Stimulated activated CD8-positive, alpha-beta memory T cell treated with anti-CD3 and anti-CD28 coated beads, Interleukin-15, amount 100 ng/mL, for 24 hours (primary cell): ENCODE measurements at regions not wholly inside any gene's neighbourhood (a gene's known extent, or its start where the extent isn't known, plus 50 kb on each side); places are given as distances from the start of the nearest gene placed in this dataset.
A peak's percentile ranks its signal among the peaks of the same experiment; 100 is the strongest.
"Not testable (repeated sequence)": the region's sequence is repeated elsewhere in the genome, so short reads cannot be mapped to it uniquely, and the experiment has no call there.

Experiments
- DNase-seq: peaks from one replicate; pipeline ENCODE4 v3.0.0-alpha.2; 2020; ENCODE audit warnings: low read depth

DNA sequence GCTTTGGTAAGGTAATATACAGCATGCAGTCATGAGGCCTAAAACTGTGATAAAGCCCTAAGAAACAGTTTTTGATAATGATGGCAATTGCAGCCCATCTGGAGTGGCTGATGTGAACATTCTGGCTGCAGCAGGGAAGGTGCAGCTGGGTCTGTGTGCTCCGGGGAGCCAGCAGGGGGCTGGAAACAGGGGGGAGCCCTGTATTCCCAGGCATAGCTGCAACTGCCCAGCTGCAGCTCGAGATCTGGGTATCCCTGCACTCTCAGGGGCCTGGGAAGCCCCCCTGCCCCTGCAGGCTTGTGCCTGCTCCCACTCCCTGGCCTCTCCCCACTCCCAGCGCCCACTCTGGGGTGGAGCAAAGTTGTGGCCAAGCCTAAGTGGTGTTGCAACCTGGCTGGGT is 95.6 kb downstream of the RRAGB start:
- DNase-seq = no peak

DNA sequence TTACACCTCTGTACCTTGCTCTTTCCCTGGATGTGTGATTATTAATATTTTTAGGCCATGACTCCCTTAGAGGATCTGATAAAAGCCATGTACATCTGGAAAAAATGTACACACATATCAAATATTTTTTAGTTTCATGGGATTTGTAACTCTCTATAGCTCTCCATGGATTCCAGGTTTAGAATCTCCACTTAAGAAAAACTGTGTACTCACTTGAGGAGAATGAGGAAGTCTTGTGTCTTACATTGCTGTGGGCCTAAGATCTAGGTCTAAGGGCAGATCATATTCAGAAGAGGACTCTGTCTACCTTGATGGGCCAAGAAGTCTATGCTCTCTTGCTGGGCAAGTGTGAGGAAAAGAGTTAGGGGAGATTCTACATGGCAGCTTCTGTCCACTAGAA is 98.0 kb downstream of the RRAGB start:
- no peak for DNase-seq

DNA sequence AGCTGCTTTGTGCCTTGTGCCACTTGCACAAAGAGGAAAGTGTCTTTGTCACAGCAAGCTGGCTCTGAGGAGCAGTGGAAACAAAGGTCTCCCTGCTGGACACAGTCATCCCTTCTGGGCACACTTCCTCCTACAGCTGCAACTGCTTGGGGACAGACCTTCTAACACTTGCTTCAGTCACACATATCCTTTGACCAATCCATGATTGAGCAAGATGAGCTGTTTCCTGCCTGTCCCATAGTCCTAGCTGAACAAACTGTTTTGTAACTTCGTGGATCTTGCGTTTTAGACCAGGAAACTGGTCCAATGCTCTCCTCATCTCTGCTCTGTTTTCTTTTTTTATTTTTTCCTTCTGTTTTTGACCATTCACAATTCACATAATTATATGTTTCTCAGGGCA is 98.5 kb downstream of the RRAGB start:
- no peak for DNase-seq

DNA sequence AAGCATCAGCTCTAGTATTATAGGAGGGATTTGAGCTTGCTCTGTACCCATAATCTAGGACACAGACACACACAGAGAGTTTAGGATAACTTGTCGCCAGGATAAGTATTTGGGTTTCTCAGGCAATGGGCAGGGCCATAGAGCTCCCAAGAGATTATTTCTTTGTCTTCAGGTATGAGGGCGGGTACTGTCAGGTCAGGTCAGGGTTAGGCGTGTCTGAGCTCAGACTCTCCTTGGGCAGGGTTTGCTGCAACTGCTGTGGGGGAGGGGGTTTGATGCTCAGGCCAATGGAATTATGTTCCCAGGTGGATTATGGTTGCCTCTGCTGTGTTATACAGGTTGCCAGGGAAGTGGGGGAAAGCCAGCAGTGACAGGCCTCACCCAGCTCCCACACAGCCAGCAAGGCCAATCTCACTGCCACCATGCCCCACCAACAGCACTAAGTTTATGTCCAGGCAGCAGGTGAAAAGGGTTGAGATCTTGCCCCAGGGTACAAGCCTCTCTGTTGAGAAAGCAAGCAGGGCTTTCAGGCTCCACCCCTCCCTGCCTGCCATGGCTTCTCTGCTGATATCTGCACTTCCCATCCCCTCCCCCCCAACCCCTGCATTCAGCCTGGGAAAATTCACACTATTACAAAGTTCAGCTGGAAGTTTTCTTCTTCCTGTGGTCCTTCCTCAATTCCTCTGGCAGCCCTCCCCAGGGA is 101.3 kb downstream of the RRAGB start:
- no peak for DNase-seq

DNA sequence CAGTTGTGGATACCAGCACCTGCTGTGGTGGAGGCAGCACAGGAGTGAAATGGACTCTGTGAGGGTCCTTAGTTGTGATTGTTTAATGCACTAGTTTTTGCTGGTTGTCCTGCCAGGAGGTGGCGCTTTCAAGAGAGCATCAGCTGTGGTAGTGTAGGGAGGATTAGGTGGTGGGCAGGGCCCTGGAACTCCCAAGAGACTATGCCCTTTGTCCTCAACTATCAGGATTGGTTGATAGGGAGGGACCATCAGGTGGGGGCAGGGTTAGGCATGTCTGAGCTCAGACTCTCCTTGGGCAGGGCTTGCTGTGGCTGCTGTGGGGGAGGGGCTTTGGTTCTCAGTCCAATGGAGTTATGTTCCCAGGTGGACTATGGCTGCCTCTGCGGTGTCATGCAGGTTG is 121.9 kb downstream of the RRAGB start:
- DNase-seq = no peak

DNA sequence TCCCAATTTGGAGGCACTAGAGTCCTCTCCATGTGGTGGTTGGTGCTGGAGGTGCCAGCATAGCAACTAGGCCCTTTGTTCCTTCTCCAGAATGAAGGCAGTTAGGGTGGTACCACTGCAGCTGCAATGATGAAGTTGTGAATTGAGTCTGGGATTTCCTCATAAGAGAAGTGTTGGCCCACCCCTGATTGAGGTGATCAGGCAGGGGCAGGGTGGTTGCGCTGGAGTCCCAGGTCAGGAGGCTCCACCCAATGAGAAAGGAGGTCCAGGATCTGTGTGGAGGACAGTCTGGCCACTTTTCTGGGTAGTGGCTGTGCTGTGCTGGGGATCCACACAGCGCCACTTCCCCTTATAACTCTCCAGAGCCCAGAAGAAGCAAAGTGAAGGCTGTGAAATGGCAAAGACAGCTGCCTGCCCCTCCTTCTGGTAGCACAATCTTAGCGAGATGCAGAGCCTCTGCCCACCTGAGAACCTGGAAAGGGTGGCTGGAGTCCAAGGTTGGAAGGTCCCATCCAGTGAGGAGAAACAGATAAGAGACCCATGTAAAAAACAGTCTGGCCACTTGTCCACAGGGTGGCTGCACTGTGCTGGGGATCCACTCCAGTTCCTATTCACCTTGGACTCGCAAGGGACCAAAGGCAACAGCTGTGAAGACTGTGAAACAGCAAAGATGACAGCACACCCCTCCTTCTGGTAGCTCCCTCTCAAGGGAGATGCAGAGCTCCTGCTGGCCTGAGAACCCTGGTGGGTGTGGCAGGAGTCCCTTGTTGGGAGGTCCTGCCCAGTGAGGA is 124.6 kb downstream of the RRAGB start:
- no peak for DNase-seq

DNA sequence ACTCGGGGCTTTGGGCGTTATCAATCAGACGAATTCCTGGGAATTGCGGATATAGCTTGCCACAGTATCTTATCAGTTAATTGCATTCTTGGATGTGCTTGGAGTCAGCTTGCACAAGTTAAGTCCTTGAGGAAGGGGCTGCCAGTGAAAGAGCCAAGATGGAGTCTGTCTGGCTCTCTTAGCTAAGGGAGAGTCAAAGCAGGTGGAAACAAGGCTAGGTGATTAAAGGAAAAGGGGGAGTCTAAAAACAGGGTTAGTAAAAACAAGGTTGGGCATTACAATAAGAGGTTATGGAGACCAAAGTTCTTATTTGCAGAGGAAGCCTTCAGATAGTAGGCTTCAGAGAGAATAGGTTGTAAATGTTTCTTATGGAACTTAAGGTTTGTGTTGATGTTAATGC is 149.2 kb downstream of the RRAGB start:
- not testable (repeated sequence) for DNase-seq

DNA sequence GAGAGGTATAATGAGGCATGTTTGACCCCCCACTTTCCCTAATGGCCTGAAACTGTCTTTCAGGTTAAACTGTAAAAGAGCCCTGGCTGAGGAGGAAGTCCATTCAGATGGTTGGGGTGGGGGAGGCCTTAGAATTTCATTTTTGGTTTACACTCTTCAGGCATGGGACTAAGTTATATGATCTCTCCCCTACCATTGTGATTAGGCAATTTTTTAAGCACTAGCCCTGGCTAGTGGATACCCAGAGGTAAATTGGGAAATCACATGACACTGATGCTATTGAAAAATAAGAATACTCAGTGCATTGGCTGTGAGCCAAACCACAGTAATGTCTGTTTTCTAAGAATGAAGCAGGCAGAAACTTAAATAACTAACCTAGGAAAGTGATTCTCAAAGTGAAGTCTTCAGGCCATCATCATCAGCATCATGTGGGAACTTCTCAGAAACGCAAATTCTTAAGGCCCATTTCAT is 149.7 kb downstream of the RRAGB start:
- DNase-seq = no peak

DNA sequence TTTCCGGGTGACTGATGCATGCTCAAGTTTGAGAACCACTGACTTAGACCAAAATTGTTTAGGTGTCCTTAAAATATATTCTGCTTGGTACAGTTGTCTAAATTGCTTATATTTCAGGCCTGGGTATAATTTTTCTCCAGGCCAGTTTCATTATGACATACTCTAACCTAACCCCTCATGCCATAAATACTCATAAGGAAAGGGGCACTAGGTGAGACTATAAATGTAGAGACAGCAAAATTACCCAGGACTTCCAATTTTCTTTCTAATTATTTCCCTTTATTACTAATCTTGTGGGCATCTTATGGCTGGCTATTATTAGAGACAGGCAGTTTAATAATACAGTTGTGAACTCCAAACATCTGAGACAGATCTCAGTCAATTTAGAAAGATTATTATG is 150.2 kb downstream of the RRAGB start:
- no peak for DNase-seq

DNA sequence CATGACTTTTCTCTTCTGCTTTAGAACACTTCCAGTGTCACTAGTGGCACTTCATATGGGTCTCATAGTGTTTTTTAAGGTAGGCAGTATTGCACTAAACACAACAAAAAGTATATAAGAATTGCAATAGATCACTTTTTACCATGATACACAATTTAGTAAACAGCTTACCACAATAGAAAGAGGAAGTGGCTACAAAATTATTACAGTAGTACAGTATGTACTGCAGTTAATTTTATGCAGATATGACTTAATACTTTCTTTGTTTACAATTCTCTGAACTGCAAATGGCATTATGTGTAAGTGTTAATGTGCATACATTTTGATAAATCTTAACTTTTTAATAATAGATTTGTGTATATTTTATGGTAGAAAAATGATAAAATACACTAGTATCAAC is 157.3 kb downstream of the RRAGB start:
- DNase-seq = no peak

DNA sequence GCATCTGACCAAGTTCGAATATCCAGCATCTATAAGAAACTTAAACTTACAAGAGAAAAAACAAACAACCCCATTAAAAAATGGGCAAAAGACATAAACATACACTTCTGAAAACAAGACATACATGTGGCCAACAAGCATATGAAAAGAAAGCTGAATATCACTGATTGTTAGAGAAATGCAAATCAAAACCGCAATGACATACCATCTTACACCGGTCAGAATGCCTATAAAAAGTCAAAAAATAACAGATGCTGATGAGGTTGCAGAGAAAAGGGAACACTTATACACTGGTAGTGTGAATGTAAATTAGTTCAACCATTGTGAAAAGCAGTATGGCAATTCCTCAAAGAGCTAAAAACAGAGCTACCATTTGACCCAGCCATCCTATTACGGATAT is 166.0 kb downstream of the RRAGB start:
- not testable (repeated sequence) for DNase-seq

DNA sequence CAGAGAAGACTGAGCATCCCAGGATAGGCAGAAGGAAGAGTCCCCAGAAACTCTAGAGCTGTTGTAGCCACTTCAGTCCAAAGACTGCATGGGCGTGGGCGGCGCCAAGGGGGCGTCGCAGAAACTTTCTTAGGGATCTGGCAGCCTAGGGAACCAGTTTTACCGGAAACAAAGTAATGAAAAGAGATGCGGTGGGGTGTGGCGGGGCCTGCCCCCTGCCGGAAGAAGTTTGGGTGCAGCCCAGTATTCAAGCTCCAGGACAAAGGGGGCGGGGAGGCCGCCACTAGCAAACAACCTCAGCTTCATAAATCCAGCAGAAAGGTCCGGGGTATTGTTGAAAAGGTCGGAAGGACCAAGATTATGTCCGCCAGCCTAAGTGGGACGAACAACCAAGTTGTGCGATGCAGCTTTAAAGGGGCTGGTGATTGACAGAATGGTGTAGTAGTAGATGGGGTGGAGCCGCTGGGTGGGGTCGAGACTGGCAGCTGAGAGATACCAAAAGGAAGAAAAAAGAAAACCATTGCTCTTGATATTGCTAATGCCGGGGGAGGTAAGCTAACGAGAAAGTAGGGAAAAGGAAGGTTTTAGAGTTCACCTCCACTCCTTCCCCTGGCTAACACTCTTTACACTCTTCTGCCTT is 190.5 kb downstream of the RRAGB start:
- DNase-seq = peak; percentile 5

DNA sequence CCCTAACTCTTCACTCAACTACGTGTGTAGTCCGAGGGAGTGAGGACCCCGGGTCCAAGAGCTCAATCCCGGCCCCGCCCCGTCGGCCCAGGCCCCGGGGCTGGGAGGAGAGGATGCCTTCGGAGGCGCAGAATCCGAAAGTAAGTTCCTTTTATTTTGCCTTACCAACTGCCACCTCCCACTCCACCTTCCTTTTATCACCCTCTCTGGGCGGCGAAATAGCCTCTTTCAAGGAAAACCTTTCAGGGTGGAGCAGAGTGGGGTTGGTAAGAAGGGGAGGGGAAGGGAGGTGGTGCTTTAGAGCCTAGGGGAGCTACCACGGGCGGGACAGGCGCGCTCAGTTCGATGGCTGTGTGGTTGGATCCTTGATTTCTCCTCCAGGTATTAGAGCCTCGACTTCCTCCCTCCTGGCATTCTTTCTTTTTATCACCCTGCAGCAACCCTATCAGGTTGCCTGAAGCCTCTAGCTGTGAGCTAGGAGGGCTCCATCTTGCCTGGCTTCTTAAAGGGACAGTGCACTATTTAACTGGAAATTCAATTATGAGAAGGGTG is 191.2 kb downstream of the RRAGB start:
- no peak for DNase-seq

DNA sequence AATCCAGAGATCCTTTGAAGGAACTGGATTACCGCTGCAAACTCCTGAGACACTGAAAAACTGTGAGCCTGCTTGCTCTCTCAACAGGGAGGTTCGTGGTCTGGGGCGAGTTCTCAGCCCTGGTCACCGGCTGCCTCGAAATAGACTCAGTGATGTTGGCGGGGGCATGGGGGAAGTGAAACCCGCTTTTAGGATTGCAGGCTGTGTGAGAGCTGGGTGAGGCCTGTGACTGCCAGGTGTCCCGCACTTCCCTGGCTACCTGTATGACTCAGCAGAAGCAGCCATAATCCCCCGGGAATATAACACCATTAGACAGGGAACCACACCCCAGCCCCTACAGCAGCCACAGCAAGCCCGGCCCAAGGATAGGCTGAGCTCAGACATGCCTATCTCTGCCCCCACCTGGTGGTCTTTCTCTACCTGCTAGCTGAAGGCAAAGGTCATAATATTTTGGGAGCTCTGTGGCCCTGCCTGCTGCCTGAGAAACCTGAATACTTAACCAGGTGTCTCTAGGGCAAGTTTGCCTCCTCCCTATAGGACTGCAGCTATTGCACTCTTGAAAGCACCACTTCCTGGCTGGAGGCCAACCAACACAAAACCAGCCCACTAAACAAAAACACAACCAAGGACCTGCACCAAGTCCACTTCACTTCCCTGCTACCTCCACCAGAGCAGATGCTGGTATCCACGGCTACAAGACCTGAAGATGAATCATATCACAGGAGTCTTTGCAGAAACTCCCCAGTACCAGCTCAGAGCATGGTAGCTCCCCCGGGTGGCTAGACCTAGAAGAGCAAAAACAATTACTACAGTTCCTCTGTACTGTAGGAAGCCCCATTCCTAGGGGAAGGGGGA is 202.0 kb downstream of the RRAGB start:
- no peak for DNase-seq

DNA sequence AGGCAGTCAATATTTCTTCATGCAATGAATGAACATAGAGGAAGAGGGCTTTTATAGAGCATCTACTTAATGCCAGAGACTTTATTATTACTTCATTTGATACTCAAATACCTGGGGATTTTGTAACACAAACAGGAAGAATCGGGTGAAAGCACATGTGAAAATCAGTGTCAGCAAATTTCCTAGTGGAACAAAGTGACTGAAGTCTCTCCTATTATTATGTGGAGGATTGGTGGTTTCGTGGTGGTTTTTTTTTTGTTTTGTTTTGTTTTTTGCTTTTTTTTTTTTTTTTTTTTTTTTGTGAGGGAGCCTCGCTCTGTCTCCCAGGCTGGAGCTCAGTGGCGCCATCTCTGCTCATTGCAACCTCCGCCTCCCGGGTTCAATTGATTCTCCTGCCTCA is 207.0 kb downstream of the RRAGB start:
- no peak for DNase-seq

DNA sequence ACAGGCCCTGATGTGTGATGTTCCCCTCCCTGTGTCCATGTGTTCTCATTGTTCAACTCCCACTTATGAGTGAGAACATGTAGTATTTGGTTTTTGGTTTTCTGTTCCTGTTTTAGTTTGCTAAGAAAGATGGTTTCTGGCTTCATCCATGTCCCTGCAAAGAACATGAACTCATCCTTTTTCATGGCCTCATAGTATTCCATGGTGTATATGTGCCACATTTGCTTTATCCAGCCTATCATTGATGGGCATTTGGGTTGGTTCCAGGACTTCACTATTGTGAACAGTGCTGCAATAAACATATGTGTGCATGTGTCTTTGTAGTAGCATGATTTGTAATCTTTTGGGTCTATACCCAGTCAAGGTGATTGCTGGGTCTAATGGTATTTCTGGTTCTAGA is 211.0 kb downstream of the RRAGB start:
- not testable (repeated sequence) for DNase-seq
